NB4 (cell line): ENCODE measurements at regions not wholly inside any gene's neighbourhood (a gene's known extent, or its start where the extent isn't known, plus 50 kb on each side); places are given as distances from the start of the nearest gene placed in this dataset.

Experiments used
- DNase-seq: peaks from one replicate; pipeline ENCODE4 v3.0.0; 2010; ENCODE audit warnings: low read depth
- H3K4me3 ChIP-seq: one replicate; pipeline ENCODE4 v1.5.1; 2011; ENCODE audit warnings: mild to moderate bottlenecking, low read depth, low read length, moderate library complexity
- MYC ChIP-seq: IDR thresholded peaks from 2 replicates; pipeline ENCODE4 v1.6.1; 2011; ENCODE audit warnings: low read depth, low read length
- POLR2A ChIP-seq: IDR thresholded peaks from 2 replicates; pipeline ENCODE4 v1.6.1; 2011; ENCODE audit warnings: mild to moderate bottlenecking; ENCODE audit not compliant: insufficient read length; ENCODE audit errors: extremely low read depth
- TF ChIP-seq, protein P1 (sequence below): IDR thresholded peaks from one replicate; pipeline ENCODE4 v1.5.1; 2012; ENCODE audit warnings: low read depth, low read length
- TF ChIP-seq, protein P2 (sequence below): IDR thresholded peaks from 2 replicates; pipeline ENCODE4 v1.6.1; 2011; ENCODE audit warnings: low read depth, low read length

DNA sequence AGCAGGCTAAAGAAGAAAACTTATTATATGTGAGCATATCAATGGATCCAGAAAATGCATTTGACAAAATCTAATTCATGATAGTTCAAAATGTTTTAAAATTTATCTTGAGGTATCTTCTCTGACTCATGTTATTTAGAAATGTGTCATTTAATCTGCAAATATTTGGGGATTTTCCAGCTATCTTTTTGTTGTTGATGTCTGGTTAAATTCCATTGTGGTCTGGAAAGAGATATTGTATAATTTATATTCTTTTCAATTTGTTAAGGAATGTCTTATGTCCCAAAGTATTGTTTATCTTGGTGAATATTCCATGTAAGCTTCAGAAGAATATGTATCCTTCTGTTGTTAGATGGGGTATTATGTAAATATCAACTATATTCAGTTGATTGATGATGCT, 942.5 kb downstream of the KCNMA1 start:
- DNase-seq: no peak
- H3K4me3 ChIP-seq: no peak overlapping the region
- no peak for TF ChIP-seq MYC
- TF ChIP-seq, protein P1, sequence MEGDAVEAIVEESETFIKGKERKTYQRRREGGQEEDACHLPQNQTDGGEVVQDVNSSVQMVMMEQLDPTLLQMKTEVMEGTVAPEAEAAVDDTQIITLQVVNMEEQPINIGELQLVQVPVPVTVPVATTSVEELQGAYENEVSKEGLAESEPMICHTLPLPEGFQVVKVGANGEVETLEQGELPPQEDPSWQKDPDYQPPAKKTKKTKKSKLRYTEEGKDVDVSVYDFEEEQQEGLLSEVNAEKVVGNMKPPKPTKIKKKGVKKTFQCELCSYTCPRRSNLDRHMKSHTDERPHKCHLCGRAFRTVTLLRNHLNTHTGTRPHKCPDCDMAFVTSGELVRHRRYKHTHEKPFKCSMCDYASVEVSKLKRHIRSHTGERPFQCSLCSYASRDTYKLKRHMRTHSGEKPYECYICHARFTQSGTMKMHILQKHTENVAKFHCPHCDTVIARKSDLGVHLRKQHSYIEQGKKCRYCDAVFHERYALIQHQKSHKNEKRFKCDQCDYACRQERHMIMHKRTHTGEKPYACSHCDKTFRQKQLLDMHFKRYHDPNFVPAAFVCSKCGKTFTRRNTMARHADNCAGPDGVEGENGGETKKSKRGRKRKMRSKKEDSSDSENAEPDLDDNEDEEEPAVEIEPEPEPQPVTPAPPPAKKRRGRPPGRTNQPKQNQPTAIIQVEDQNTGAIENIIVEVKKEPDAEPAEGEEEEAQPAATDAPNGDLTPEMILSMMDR: no peak

DNA sequence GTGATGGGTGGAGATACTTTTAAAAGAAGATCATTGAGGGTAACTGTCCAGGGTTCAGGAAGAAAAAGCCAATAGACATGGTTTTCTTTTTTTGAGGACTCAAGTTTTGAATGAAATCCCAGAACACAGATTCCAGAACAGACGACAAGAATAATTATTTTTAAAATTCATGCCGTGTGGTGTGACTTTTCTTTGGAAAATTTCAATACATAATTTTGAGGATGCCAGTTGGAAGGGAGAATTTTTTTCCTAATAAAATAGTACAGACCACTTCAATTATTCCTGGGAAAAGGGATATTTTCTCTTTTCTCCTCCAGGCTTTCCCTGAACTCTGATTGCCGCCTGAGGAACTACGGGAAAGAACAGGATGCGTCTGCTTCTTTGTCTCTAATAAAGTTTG, 951.4 kb downstream of the KCNMA1 start:
- DNase-seq: no peak
- no peak overlapping the region for H3K4me3 ChIP-seq
- TF ChIP-seq POLR2A (no peak), MYC (no peak)
- TF ChIP-seq, protein P1: no peak
- TF ChIP-seq, protein P2, sequence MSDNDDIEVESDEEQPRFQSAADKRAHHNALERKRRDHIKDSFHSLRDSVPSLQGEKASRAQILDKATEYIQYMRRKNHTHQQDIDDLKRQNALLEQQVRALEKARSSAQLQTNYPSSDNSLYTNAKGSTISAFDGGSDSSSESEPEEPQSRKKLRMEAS: no peak

DNA sequence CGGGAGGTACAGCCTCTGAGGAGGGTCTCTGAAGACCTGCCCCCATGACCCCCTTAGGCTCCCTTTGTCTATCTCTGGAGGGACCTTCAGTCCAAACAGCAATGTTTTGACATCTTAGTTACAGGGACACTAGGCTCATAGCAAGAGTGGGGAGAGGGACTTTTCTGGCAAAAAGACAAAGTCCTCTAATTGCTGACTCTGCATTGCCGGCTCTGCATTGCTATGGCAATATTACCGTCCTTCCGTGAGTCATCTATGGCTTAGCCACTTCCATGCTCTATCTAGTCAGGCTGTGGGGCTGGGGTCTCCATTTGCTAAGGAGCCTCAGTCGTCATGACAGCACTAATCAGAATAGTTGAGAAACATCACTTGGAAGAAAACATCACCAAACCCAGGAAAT, 952.6 kb downstream of the KCNMA1 start:
- TF ChIP-seq, protein P1: no peak
- TF ChIP-seq POLR2A (no peak), MYC (no peak)
- TF ChIP-seq, protein P2: no peak
- no peak for DNase-seq
- H3K4me3 ChIP-seq: no peak overlapping the region

DNA sequence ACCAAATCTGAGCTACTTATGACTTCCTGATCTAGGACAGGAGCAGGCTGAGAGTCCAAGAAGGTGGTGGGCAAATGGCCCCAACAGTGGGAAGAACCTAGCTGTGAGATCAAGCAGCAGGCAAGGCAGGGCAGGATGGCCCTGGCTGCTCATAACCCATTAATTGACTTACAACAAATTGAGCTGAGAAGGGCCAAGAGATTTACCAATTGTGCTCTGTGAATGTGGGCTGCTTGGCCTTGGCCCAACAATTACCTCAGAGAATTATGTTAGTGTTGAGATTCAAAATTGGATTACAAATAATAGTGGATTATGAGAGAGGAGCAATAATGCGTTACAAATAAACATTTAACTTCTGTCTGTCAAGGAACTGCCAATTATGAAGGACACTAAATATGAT, 956.5 kb downstream of the KCNMA1 start:
- no peak overlapping the region for H3K4me3 ChIP-seq
- TF ChIP-seq POLR2A: no peak
- TF ChIP-seq, protein P1: no peak
- TF ChIP-seq, protein P2: no peak
- no peak for TF ChIP-seq MYC
- DNase-seq: no peak

DNA sequence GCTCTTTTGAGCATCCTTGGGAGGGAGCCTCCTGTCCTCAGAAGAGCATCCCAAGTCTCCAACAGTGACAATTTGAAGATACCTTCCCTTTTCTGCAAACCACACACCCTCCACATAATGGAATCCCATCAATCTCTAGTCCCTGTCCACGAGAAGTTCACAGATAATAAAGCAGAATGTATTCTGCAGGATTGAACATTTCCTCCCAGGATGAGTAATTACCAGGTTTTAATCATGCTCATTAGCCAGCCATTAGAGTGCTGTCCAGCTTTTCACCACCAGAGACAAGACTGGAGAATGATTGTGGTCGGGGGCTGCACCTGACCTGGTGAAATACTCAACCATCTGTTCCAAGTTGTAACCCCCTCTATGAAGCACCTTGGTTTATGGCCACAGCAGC, 958.6 kb downstream of the KCNMA1 start:
- TF ChIP-seq, protein P2: no peak
- no peak for TF ChIP-seq MYC
- TF ChIP-seq POLR2A: no peak
- TF ChIP-seq, protein P1: no peak
- H3K4me3 ChIP-seq: no peak overlapping the region
- no peak for DNase-seq

DNA sequence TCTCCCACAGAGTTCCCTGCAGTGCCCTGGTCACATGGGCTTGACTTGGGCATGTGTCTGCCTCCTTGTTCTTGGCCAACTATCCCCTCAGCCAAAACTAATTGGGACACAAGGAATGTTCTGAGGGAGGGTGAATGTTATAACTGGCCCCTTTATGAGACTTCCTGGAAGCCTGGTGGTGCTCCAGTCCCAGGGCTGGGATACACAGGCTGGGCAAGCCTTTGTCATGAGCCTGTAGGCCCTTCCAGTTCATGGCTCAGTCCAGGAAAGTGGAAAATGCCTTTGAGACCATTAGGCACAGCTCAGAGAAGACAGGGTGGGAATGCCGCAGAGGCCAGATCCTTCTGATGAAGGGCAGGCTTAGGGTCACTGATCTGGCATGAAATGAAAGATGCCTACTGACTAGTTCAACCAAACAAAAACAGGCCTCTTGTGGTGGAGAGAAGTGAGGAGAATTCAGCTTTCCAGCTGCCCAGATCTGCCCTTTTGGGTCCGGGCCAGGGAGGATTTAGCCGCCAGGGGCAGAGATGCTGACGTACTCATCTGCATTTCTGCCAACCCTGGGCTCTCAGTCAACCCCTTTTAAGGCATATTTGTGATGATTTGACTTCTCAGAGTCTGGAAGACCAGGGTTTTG, 961.5 kb downstream of the KCNMA1 start:
- TF ChIP-seq, protein P1: no peak
- TF ChIP-seq, protein P2: no peak
- TF ChIP-seq POLR2A (no peak), MYC (no peak)
- H3K4me3 ChIP-seq: no peak overlapping the region
- no peak for DNase-seq
